ENCODE measurements at regions not wholly inside any gene's neighbourhood (a gene's known extent, or its start where the extent isn't known, plus 50 kb on each side); places are given as distances from the start of the nearest gene placed in this dataset.

GRCh38 chr17:73750975-73751374 lies 106.7 kb upstream of the SDK2 start:
- no peak overlapping the region for H3K4me3 ChIP-seq (ENCODE audit: low read depth, low read length)

GRCh38 chr17:73753751-73754496 lies 109.7 kb upstream of the SDK2 start:
- H3K4me3 ChIP-seq (ENCODE audit: low read depth, low read length), result no peak overlapping the region

- no peak overlapping the region for H3K4me3 ChIP-seq (ENCODE audit: low read depth, low read length)
Observed at GRCh38 chr17:73754886-73755400, 110.7 kb upstream of the SDK2 start.

- no peak overlapping the region for H3K4me3 ChIP-seq (ENCODE audit: low read depth, low read length)
Observed at GRCh38 chr17:73757420-73757819, 113.2 kb upstream of the SDK2 start.

- H3K4me3 ChIP-seq (ENCODE audit: low read depth, low read length), result no peak overlapping the region
Observed at GRCh38 chr17:73758245-73758644, 114.0 kb upstream of the SDK2 start.

DNA sequence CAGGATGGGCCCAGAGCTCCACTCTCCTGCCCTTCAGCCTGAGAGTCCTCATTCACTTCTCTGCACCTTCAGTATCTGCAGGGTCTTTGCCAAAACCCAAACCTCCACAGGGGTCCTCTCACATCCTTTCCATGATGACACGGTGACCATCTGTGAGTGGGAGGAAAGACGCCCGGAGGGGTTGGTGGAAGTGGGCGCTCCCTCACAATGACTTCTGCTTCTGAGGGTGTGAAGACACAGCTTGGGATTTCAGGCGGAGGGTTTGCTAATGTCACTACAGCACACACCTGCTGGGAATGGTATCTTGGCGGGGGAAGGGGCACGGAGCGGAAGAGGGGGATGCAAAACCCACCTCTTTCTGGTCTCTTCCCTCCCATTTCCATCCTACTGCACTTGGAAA lies 115.1 kb upstream of the SDK2 start:
- H3K4me3 ChIP-seq (ENCODE audit: low read depth, low read length), result no peak overlapping the region

- H3K4me3 ChIP-seq (ENCODE audit: low read depth, low read length), result no peak overlapping the region
Observed at GRCh38 chr17:73759734-73760438, 115.6 kb upstream of the SDK2 start.

GRCh38 chr17:73760439-73760758 lies 116.2 kb upstream of the SDK2 start:
- no peak overlapping the region for H3K4me3 ChIP-seq (ENCODE audit: low read depth, low read length)

DNA sequence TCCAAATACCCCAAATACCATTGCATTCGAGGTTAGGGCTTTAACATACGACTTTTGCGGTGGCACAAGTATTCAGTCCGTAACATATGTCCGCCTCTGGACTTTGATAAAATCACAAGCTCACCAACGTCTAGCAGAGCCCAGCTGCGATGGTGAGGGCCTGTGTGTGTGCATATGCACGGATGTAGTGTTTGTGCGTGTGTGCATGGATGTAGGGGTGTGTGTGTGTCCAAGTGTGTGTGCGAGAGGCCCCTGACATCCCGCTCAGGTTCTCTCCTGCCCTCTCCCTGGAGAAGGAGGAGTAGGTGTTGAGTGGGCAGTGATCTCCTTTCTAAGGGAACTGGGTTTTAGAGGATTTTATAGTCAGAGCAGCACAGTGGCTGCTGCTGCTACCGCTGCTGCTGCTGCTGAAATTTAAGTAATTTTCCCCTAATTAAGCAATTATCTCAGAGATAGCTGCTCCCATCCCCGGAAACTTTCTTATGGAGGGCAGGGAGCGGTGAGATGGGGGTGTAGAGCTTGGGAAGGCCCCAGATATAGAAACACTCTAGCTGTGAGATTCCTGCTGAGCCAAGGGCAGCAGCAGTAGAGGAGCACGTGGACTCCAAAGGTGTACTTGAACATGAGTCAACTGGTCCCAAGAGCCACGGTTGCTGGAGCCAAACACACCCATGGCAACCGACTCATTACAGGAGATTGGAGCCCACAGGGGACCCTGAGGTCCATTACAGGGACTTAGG lies 121.7 kb upstream of the SDK2 start:
- no peak overlapping the region for H3K4me3 ChIP-seq (ENCODE audit: low read depth, low read length)

DNA sequence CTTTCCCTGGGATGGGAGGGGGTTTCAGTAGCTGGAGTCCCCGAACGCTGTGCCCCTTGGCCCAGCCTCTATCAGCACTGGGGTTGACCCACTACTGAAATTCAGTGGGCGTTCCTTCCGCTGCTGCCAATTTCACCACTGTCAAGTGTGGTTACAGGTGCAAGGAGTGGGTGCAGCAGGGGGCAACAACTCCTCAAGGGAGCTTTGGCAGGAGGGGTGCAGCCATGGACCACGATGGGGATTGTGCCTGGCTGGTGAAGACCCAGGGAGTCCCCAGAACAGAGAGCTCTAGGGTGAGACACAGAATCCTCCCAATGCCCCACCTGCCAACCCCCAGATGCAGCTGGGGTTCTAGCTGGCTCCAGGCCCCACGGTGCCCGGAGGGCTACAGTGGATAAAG lies 123.5 kb upstream of the SDK2 start:
- no peak overlapping the region for H3K4me3 ChIP-seq (ENCODE audit: low read depth, low read length)

GRCh38 chr17:73768691-73769090 lies 124.4 kb upstream of the SDK2 start:
- no peak overlapping the region for H3K4me3 ChIP-seq (ENCODE audit: low read depth, low read length)

GRCh38 chr17:73769479-73769878 lies 125.2 kb upstream of the SDK2 start:
- no peak overlapping the region for H3K4me3 ChIP-seq (ENCODE audit: low read depth, low read length)

DNA sequence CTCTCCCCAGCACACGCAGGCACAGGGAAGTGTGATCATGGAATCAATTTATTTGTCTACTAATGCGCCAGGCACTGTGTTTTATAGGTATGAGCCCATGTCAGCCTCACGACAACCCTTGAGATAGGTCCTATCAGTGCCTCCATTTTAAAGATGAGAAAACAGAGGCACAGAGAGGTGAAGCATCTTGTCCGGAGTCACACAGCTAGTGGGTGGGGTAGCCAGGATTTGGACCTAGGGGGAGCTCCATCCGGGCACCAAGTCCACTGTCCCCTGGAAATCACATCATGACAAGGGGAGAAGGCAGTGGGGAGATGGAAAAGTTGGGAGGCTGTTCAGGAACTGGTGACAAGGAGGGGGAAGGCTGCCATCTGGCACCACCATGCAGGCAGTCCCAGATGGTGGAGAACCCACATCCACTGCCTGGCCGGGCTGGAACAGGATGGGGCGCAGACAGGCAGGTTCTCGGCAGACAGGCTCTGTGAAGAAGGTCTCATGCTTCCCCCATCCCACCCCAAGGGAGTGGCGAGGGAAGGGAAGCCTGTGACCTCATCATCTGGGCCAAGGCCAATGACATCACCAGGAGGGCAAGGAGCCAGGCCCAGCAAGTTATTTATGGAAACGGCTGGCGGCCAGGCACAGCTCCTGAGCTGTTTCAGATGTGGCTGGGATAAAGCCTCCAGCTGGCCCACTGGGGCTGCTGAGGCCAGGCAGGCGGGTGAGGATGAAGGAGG lies 126.0 kb upstream of the SDK2 start:
- H3K4me3 ChIP-seq (ENCODE audit: low read depth, low read length), result no peak overlapping the region

GRCh38 chr17:73770849-73771229 lies 126.6 kb upstream of the SDK2 start:
- no peak overlapping the region for H3K4me3 ChIP-seq (ENCODE audit: low read depth, low read length)

DNA sequence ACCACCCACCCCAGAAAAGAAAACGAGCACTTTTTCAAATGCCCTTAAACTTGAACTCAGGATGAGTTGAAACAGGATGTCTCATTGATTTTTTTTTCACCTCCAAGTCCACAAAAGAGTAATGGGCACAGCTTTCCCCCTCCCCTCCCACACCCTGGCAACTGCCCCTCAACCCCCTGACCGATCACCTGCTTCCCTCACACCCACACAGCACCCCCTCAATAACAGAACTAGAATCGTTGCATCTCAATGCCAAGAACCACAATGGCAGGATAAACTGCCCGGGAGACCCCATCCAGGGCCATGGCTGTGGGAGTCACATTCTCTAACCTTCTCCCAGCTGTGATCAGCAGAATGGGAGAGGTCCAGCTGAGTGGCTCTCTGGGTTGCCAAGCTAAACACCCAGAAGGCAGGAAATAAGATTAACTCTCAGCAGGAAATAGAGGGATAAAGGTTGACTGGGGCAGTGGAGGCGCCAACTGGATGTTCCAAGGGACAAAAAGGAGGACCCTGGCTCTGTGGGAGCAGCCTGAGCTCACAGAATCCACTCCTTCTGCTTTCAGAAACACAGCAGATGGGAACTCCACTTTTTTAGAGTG lies 128.0 kb upstream of the SDK2 start:
- H3K4me3 ChIP-seq (ENCODE audit: low read depth, low read length), result no peak overlapping the region

GRCh38 chr17:73773702-73774101 lies 129.5 kb upstream of the SDK2 start:
- no peak overlapping the region for H3K4me3 ChIP-seq (ENCODE audit: low read depth, low read length)

DNA sequence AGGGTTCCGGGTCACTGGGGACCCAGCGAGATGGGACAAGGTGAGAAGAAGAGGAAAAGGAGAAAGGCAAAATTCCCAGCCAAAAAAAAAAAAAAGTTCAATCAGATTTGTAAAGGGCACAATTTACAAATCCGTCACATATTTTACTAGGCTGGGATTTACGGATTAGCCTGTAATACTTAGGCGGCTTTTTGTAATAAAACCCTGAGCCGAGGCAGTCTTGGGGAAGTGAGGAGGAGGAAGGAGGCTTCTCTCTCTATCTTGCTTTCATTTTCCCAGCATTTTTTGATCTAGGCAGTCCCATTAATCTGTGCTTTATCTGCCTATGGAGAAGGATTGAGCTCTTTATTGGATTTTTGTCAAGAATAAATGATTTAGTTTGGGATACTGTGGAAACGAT lies 130.6 kb upstream of the SDK2 start:
- H3K4me3 ChIP-seq (ENCODE audit: low read depth, low read length), result no peak overlapping the region

GRCh38 chr17:73776351-73777130 lies 132.3 kb upstream of the SDK2 start:
- H3K4me3 ChIP-seq (ENCODE audit: low read depth, low read length), result no peak overlapping the region

DNA sequence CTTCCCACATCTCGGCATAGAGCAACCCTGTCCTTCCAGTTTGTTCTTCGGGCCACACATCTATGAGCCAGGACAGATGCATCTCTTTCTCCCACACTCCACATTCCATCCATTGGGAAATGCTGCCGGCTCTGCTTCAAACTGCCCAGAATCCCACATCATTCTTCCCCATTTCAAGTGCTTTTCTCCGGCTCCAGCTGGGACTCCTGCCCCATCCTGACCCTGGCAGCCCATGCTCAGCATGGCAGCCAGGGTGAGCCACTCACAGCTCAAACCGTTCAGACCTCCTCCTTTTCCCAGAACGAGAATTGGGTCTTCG lies 132.8 kb upstream of the SDK2 start:
- H3K4me3 ChIP-seq (ENCODE audit: low read depth, low read length), result no peak overlapping the region

GRCh38 chr17:73782231-73782630 lies 138.0 kb upstream of the SDK2 start:
- no peak overlapping the region for H3K4me3 ChIP-seq (ENCODE audit: low read depth, low read length)
